ENCODE measurements at regions not wholly inside any gene's neighbourhood (a gene's known extent, or its start where the extent isn't known, plus 50 kb on each side); places are given as distances from the start of the nearest gene placed in this dataset.
"Not testable (repeated sequence)": the region's sequence is repeated elsewhere in the genome, so short reads cannot be mapped to it uniquely, and the experiment has no call there.

GRCh38 chrX:43314525-43314924, 341.6 kb upstream of the MAOA start:
- Histone ChIP-seq H3K27ac (no peak overlapping the region), H3K4me3 (no peak overlapping the region)

- no peak overlapping the region for H3K27ac ChIP-seq
Observed at GRCh38 chrX:43315622-43316021, 340.5 kb upstream of the MAOA start.

GRCh38 chrX:43316146-43316545, 340.0 kb upstream of the MAOA start:
- Histone ChIP-seq H3K4me3 (no peak overlapping the region), H3K27ac (no peak overlapping the region)

More at GRCh38 chrX:43315622-43316021, 340.5 kb upstream of the MAOA start:
- H3K4me3 ChIP-seq = no peak overlapping the region

- no peak overlapping the region for H3K27ac ChIP-seq
- no peak overlapping the region for H3K4me3 ChIP-seq
Observed at GRCh38 chrX:43317378-43317777, 338.7 kb upstream of the MAOA start.

- Histone ChIP-seq H3K27ac (no peak overlapping the region), H3K4me3 (no peak overlapping the region)
Observed at GRCh38 chrX:43328358-43328946, 327.6 kb upstream of the MAOA start.

GRCh38 chrX:43333543-43333942, 322.6 kb upstream of the MAOA start:
- Histone ChIP-seq H3K27ac (no peak overlapping the region), H3K4me3 (no peak overlapping the region)

- no peak overlapping the region for H3K4me3 ChIP-seq
- no peak overlapping the region for H3K27ac ChIP-seq
Observed at GRCh38 chrX:43345166-43345565, 310.9 kb upstream of the MAOA start.

- no peak overlapping the region for H3K4me3 ChIP-seq
Observed at GRCh38 chrX:43349363-43349762, 306.7 kb upstream of the MAOA start.

GRCh38 chrX:43350935-43351334, 305.2 kb upstream of the MAOA start:
- H3K27ac ChIP-seq = no peak overlapping the region
- H3K4me3 ChIP-seq = no peak overlapping the region

More at GRCh38 chrX:43349363-43349762, 306.7 kb upstream of the MAOA start:
- no peak overlapping the region for H3K27ac ChIP-seq

- no peak overlapping the region for H3K4me3 ChIP-seq
- H3K27ac ChIP-seq = no peak overlapping the region
Observed at GRCh38 chrX:43357741-43358140, 298.4 kb upstream of the MAOA start.

GRCh38 chrX:43373032-43373431, 283.1 kb upstream of the MAOA start:
- no peak overlapping the region for H3K4me3 ChIP-seq
- H3K27ac ChIP-seq = no peak overlapping the region

- H3K4me3 ChIP-seq = no peak overlapping the region
- H3K27ac ChIP-seq = no peak overlapping the region
Observed at GRCh38 chrX:43375136-43375535, 281.0 kb upstream of the MAOA start.

GRCh38 chrX:43380704-43381103, 275.4 kb upstream of the MAOA start:
- Histone ChIP-seq H3K4me3 (no peak overlapping the region), H3K27ac (no peak overlapping the region)

- Histone ChIP-seq H3K27ac (no peak overlapping the region), H3K4me3 (no peak overlapping the region)
Observed at GRCh38 chrX:43386875-43387274, 269.2 kb upstream of the MAOA start.

GRCh38 chrX:43405191-43405590, 250.9 kb upstream of the MAOA start:
- Histone ChIP-seq H3K27ac (no peak overlapping the region), H3K4me3 (no peak overlapping the region)

GRCh38 chrX:43423876-43424275, 232.2 kb upstream of the MAOA start:
- Histone ChIP-seq H3K4me3 (no peak overlapping the region), H3K27ac (no peak overlapping the region)

GRCh38 chrX:43436517-43436916, 219.6 kb upstream of the MAOA start:
- H3K27ac ChIP-seq = no peak overlapping the region
- H3K4me3 ChIP-seq = no peak overlapping the region

- Histone ChIP-seq H3K4me3 (no peak overlapping the region), H3K27ac (no peak overlapping the region)
Observed at GRCh38 chrX:43446752-43447151, 209.3 kb upstream of the MAOA start.

GRCh38 chrX:43448688-43449087, 207.4 kb upstream of the MAOA start:
- no peak overlapping the region for H3K27ac ChIP-seq

GRCh38 chrX:43450355-43450754, 205.7 kb upstream of the MAOA start:
- H3K4me3 ChIP-seq = no peak overlapping the region
- no peak overlapping the region for H3K27ac ChIP-seq

More at GRCh38 chrX:43448688-43449087, 207.4 kb upstream of the MAOA start:
- no peak overlapping the region for H3K4me3 ChIP-seq

- not testable (repeated sequence) for H3K27ac ChIP-seq, H3K4me3 ChIP-seq
Observed at GRCh38 chrX:43451976-43452686, 204.0 kb upstream of the MAOA start.

GRCh38 chrX:43456063-43456462, 200.0 kb upstream of the MAOA start:
- H3K27ac ChIP-seq = no peak overlapping the region
- no peak overlapping the region for H3K4me3 ChIP-seq

Measured in skin epidermis (tissue), 12 donors.